ENCODE measurements at regions not wholly inside any gene's neighbourhood (a gene's known extent, or its start where the extent isn't known, plus 50 kb on each side); places are given as distances from the start of the nearest gene placed in this dataset.

- TF ChIP-seq CTCF (IDR thresholded peaks at IDR 0.05; ENCODE audit: low read length) (no peak), EZH2 (IDR thresholded peaks at IDR 0.05; ENCODE audit: borderline replicate concordance, low read length) (no peak)
Measured at GRCh38 chr16:77057161-77057774, 133.7 kb upstream of the MON1B start.

Data from OCI-LY1 (cell line).